Endothelial cell of umbilical vein (primary cell): ENCODE measurements at regions not wholly inside any gene's neighbourhood (a gene's known extent, or its start where the extent isn't known, plus 50 kb on each side); places are given as distances from the start of the nearest gene placed in this dataset.

ENCODE experiments used
- FOS ChIP-seq: IDR thresholded peaks from 2 replicates; pipeline ENCODE4 v1.6.1; 2011; ENCODE audit warnings: mild to moderate bottlenecking, low read length, moderate library complexity, borderline replicate concordance; ENCODE audit not compliant: insufficient read depth
- TF ChIP-seq, protein P1 (sequence below), 2 donors: IDR thresholded peaks; 1 replicate in 1 of 2; 2 replicates in 1 of 2; pipeline ENCODE4 v1.5.1; 2011; ENCODE audit warnings: low read length in 2 of 2, mild to moderate bottlenecking in 2 of 2, moderate library complexity in 2 of 2, control low read depth in 1 of 2, inconsistent platforms in 1 of 2, low read depth in 1 of 2; ENCODE audit not compliant: insufficient read depth in 1 of 2; ENCODE audit errors: extremely low read depth in 1 of 2
- TF ChIP-seq, protein P2 (sequence below): IDR thresholded peaks from 2 replicates; pipeline ENCODE4 v1.6.1; 2011; ENCODE audit not compliant: insufficient read depth, insufficient read length

DNA sequence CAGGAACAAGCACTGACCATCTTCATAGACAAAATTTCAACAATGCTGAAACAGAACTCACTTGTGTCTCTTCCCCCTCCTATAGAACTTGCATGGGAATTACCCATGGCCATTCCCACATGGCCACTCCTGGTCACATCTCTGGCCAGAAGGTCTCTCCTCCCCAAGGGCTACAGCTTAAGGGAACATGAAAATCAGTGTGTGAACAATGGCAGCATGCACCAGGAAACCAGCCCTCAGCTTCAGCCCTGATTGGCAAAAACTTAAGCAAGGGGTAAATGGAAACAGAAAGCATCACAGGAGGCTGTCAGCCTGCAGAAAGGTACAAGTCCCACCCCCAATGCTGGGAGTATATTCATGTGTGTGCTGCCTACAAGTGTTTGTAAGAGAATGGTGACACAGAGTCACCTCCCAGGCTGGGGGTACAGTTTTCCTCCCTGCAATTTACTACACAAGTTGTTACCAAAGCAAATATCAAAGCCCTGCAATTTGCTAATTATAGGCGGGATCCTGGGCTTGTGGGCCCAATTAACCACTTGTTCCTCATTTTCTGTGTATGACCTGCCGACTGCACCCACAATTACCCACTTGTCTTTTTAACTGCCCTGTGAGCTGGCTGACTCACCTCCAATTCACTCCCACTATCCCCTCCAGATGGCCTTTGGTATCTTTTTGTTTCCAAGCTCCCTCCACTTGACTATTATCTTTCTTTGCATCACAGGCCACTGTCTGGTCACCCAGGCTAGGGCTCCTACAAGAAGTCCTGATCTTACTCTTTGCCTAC is 84.4 kb upstream of the HES1 start:
- TF ChIP-seq, protein P1, sequence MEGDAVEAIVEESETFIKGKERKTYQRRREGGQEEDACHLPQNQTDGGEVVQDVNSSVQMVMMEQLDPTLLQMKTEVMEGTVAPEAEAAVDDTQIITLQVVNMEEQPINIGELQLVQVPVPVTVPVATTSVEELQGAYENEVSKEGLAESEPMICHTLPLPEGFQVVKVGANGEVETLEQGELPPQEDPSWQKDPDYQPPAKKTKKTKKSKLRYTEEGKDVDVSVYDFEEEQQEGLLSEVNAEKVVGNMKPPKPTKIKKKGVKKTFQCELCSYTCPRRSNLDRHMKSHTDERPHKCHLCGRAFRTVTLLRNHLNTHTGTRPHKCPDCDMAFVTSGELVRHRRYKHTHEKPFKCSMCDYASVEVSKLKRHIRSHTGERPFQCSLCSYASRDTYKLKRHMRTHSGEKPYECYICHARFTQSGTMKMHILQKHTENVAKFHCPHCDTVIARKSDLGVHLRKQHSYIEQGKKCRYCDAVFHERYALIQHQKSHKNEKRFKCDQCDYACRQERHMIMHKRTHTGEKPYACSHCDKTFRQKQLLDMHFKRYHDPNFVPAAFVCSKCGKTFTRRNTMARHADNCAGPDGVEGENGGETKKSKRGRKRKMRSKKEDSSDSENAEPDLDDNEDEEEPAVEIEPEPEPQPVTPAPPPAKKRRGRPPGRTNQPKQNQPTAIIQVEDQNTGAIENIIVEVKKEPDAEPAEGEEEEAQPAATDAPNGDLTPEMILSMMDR (IDR thresholded peaks at IDR 0.05; ENCODE audit: extremely low read depth in 1 of 2, insufficient read depth in 1 of 2, low read depth in 1 of 2, low read length in 2 of 2): no peak
- TF ChIP-seq FOS: no peak
- TF ChIP-seq, protein P2, sequence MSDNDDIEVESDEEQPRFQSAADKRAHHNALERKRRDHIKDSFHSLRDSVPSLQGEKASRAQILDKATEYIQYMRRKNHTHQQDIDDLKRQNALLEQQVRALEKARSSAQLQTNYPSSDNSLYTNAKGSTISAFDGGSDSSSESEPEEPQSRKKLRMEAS: no peak
